OCI-LY1 (cell line): ENCODE measurements at regions not wholly inside any gene's neighbourhood (a gene's known extent, or its start where the extent isn't known, plus 50 kb on each side); places are given as distances from the start of the nearest gene placed in this dataset.

ENCODE experiments used
- H2AFZ ChIP-seq: fragments of 200-600 bp; sonication (generic), shearing (Covaris generic); 2 replicates; pipeline ENCODE4 v1.6.0; 2014; ENCODE audit warnings: antibody characterized with exemption, mild to moderate bottlenecking, low read length
- H3F3A ChIP-seq: fragments of 200-600 bp; sonication (generic), shearing (Covaris generic); 2 replicates; pipeline ENCODE4 v1.6.0; 2014; ENCODE audit warnings: mild to moderate bottlenecking, antibody characterized with exemption, low read length, moderate library complexity; ENCODE audit not compliant: insufficient read depth
- H3K27ac ChIP-seq: fragments of 200-600 bp; sonication (generic); 2 replicates; pipeline ENCODE4 v1.5.1; 2014; ENCODE audit warnings: low read length, mixed run types, mild to moderate bottlenecking, low read depth; ENCODE audit not compliant: poor library complexity, severe bottlenecking
- H3K27me3 ChIP-seq: fragments of 200-600 bp; sonication (generic); 2 replicates; pipeline ENCODE4 v1.6.0; 2014; ENCODE audit warnings: antibody characterized with exemption, mild to moderate bottlenecking, low read length, moderate library complexity; ENCODE audit not compliant: insufficient read depth
- H3K36me3 ChIP-seq: fragments of 200-600 bp; sonication (generic); 2 replicates; pipeline ENCODE4 v1.6.1; 2014; ENCODE audit warnings: mild to moderate bottlenecking, antibody characterized with exemption, low read length, moderate library complexity, mixed read lengths; ENCODE audit not compliant: insufficient read depth
- H3K4me1 ChIP-seq: fragments of 200-600 bp; sonication (generic); 2 replicates; pipeline ENCODE4 v1.5.1; 2014; ENCODE audit warnings: mild to moderate bottlenecking, low read length, moderate library complexity; ENCODE audit not compliant: insufficient read depth, severe bottlenecking
- H3K4me2 ChIP-seq: fragments of 200-600 bp; sonication (generic), shearing (Covaris generic); 2 replicates; pipeline ENCODE4 v1.6.1; 2014; ENCODE audit warnings: low read length
- H3K4me3 ChIP-seq: fragments of 200-600 bp; sonication (generic); 2 replicates; pipeline ENCODE4 v1.5.1; 2014; ENCODE audit warnings: low read length, low read depth, mild to moderate bottlenecking, mixed read lengths; ENCODE audit not compliant: poor library complexity, severe bottlenecking
- H3K79me2 ChIP-seq: fragments of 200-600 bp; shearing (Covaris generic); 2 replicates; pipeline ENCODE4 v1.6.1; 2016; ENCODE audit warnings: mixed run types, low read length, mixed read lengths; ENCODE audit not compliant: insufficient read depth
- H3K9ac ChIP-seq: fragments of 200-600 bp; sonication (generic), shearing (Covaris generic); 2 replicates; pipeline ENCODE4 v1.6.1; 2014; ENCODE audit warnings: mild to moderate bottlenecking, low read length, mixed read lengths
- H3K9me2 ChIP-seq: fragments of 200-600 bp; sonication (generic), shearing (Covaris generic); 2 replicates; pipeline ENCODE4 v1.6.1; 2014; ENCODE audit warnings: low read depth, mild to moderate bottlenecking, low read length, mixed read lengths
- H3K9me3 ChIP-seq: fragments of 200-600 bp; shearing (Covaris generic); 2 replicates; pipeline ENCODE4 v1.6.1; 2014; ENCODE audit warnings: low read length, mixed read lengths
- H4K20me1 ChIP-seq: fragments of 200-600 bp; sonication (generic), shearing (Covaris generic); 2 replicates; pipeline ENCODE4 v1.6.0; 2016; ENCODE audit warnings: mild to moderate bottlenecking, low read length; ENCODE audit not compliant: insufficient read depth
- CTCF ChIP-seq: fragments of 200-600 bp; sonication (generic), shearing (Covaris generic); IDR thresholded peaks from 2 replicates; pipeline ENCODE4 v1.5.1; 2017; ENCODE audit warnings: mild to moderate bottlenecking, antibody characterized with exemption, low read length, moderate library complexity, mixed read lengths
- EZH2 ChIP-seq: fragments of 200-600 bp; sonication (generic), shearing (Covaris generic); IDR thresholded peaks from 2 replicates; pipeline ENCODE4 v1.8.0; 2017; ENCODE audit warnings: borderline replicate concordance, mixed run types, mild to moderate bottlenecking, antibody characterized with exemption, low read length, moderate library complexity, mixed read lengths

GRCh38 chr13:63427170-63427569 is 2011.5 kb upstream of the PCDH20 start:
- no peaks in the 10 kb centered on the region for H3K79me2 ChIP-seq
- no peaks in the 10 kb centered on the region for H3K4me1 ChIP-seq
- no peak overlapping the region for H3K4me2 ChIP-seq
- H3K36me3 ChIP-seq: no peaks in the 10 kb centered on the region
- no peak overlapping the region for H3K27ac ChIP-seq
- H2AFZ ChIP-seq: no peak overlapping the region
- H3F3A ChIP-seq: no peaks in the 10 kb centered on the region
- no peak for TF ChIP-seq EZH2
- no peak for TF ChIP-seq CTCF
- no peak overlapping the region for H3K9ac ChIP-seq
- no peak overlapping the region for H3K4me3 ChIP-seq
- H3K9me2 ChIP-seq: no peaks in the 10 kb centered on the region
- no peaks in the 10 kb centered on the region for H3K27me3 ChIP-seq
- H4K20me1 ChIP-seq: no peaks in the 10 kb centered on the region
- no peaks in the 10 kb centered on the region for H3K9me3 ChIP-seq

GRCh38 chr13:63425131-63425530 is 2009.5 kb upstream of the PCDH20 start:
- Histone ChIP-seq H3K36me3 (no peaks in the 10 kb centered on the region), H3K4me2 (no peak overlapping the region), H3K9me2 (no peaks in the 10 kb centered on the region), H3K9me3 (no peaks in the 10 kb centered on the region), H3K9ac (no peak overlapping the region), H3K27me3 (no peaks in the 10 kb centered on the region), H4K20me1 (no peaks in the 10 kb centered on the region), H3K4me1 (no peaks in the 10 kb centered on the region), H2AFZ (no peak overlapping the region), H3K27ac (no peak overlapping the region), H3K79me2 (no peaks in the 10 kb centered on the region), H3F3A (no peaks in the 10 kb centered on the region), H3K4me3 (no peak overlapping the region)
- TF ChIP-seq EZH2 (no peak), CTCF (no peak)

GRCh38 chr13:63421123-63421522 is 2005.5 kb upstream of the PCDH20 start:
- H3K36me3 ChIP-seq: no peaks in the 10 kb centered on the region
- no peaks in the 10 kb centered on the region for H3K9me2 ChIP-seq
- no peak overlapping the region for H3K27ac ChIP-seq
- H4K20me1 ChIP-seq: no peaks in the 10 kb centered on the region
- H3K79me2 ChIP-seq: no peaks in the 10 kb centered on the region
- no peak overlapping the region for H3K9ac ChIP-seq
- no peak overlapping the region for H2AFZ ChIP-seq
- no peak overlapping the region for H3K4me2 ChIP-seq
- TF ChIP-seq CTCF: no peak
- no peak for TF ChIP-seq EZH2
- no peak overlapping the region for H3K4me3 ChIP-seq
- no peaks in the 10 kb centered on the region for H3K9me3 ChIP-seq
- H3K27me3 ChIP-seq: no peaks in the 10 kb centered on the region
- no peaks in the 10 kb centered on the region for H3F3A ChIP-seq
- H3K4me1 ChIP-seq: no peaks in the 10 kb centered on the region
